ENCODE measurements at regions not wholly inside any gene's neighbourhood (a gene's known extent, or its start where the extent isn't known, plus 50 kb on each side); places are given as distances from the start of the nearest gene placed in this dataset.

DNA sequence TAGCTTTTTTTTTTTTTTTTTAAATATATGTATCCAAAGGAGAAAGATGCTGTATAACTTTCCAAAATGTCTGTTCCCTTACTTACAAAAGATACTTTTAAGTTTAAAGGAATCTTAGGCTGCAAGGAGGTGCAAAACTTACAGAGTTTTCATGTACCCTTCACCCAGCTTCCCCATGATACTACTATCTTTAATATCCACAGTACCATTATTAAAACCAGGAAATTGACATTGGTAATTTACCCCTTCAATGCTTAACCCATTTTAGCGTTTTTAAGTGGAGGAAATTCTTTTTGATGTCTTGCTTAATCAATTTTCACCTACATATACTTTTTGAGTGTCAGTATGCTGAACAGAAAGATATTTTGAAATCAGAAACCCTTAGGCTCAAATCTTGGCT lies 310.9 kb downstream of the PRL start:
- H3K4me3 Mint-ChIP-seq, result no peak overlapping the region
- no peak overlapping the region for H3K27ac Mint-ChIP-seq
- H3K9me3 Mint-ChIP-seq, result peaks cover 15% of the 10 kb centered on the region
- H3K27me3 Mint-ChIP-seq, result no peaks in the 10 kb centered on the region
- no peaks in the 10 kb centered on the region for H3K36me3 Mint-ChIP-seq
- no peaks in the 10 kb centered on the region for H3K4me1 Mint-ChIP-seq
- no peak for DNase-seq (ENCODE audit: low spot score in 2 of 2)
- no peak for ATAC-seq (ENCODE audit: low read depth)

- Mint-ChIP-seq H3K4me3 (no peak overlapping the region), H3K27me3 (no peaks in the 10 kb centered on the region), H3K9me3 (peaks cover 7% of the 10 kb centered on the region), H3K4me1 (no peaks in the 10 kb centered on the region), H3K36me3 (no peaks in the 10 kb centered on the region), H3K27ac (no peak overlapping the region)
- ATAC-seq (ENCODE audit: low read depth) (no peak), DNase-seq (ENCODE audit: low spot score in 2 of 2) (no peak)
These were observed 310.1 kb downstream of the PRL start for GRCh38 chr6:21986703-21987102.

DNA sequence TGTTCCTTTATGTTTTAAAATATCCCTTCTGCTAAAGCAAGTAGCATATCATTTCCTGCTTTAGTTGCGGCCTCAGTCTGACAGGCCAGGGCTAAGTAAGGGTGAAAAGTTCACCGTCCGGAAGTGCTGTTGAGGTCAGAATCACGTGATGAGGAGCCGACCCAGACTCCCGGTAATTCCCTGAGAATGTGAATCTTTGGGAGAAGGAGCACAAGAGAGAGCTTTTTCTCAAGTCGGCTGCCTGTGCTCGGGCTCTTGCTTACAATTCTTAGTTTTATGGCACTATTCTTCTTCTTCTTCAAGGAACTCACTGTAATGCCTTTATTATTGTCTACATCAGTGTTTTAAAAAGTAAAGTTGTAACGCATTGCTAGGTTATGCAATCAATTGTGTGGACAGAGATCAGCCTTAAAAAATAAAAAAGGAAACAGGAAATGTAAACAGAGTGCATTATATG lies 309.3 kb downstream of the PRL start:
- H3K9me3 Mint-ChIP-seq, result peaks cover 5% of the 10 kb centered on the region
- H3K27me3 Mint-ChIP-seq, result no peaks in the 10 kb centered on the region
- DNase-seq (ENCODE audit: low spot score in 2 of 2), result no peak
- no peak overlapping the region for H3K4me3 Mint-ChIP-seq
- ATAC-seq (ENCODE audit: low read depth), result no peak
- H3K27ac Mint-ChIP-seq, result no peak overlapping the region
- no peaks in the 10 kb centered on the region for H3K36me3 Mint-ChIP-seq
- H3K4me1 Mint-ChIP-seq, result no peaks in the 10 kb centered on the region

DNA sequence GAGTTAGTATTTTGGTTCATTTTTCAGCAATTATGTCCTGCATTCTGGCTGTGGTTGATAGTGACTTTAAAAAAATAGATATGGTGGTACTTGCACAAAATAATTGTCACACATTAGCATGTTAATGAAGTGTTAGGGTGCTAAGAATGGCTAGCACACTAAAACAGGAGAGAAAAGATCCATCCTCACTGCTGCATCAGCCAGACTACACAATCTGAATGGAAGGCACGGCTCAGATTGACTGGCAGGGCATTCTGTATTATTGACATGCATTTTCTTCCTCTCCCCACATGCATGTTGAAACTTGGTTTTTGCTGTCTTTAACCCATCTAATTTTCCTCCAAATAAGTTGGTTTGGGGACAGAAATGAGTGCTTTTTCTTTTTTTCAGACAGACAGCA lies 306.3 kb downstream of the PRL start:
- no peaks in the 10 kb centered on the region for H3K4me1 Mint-ChIP-seq
- H3K36me3 Mint-ChIP-seq, result no peaks in the 10 kb centered on the region
- H3K9me3 Mint-ChIP-seq, result peaks cover 4% of the 10 kb centered on the region
- ATAC-seq (ENCODE audit: low read depth) (no peak), DNase-seq (ENCODE audit: low spot score in 2 of 2) (no peak)
- no peak overlapping the region for H3K27ac Mint-ChIP-seq
- H3K4me3 Mint-ChIP-seq, result no peak overlapping the region
- H3K27me3 Mint-ChIP-seq, result peaks cover 1% of the 10 kb centered on the region

DNA sequence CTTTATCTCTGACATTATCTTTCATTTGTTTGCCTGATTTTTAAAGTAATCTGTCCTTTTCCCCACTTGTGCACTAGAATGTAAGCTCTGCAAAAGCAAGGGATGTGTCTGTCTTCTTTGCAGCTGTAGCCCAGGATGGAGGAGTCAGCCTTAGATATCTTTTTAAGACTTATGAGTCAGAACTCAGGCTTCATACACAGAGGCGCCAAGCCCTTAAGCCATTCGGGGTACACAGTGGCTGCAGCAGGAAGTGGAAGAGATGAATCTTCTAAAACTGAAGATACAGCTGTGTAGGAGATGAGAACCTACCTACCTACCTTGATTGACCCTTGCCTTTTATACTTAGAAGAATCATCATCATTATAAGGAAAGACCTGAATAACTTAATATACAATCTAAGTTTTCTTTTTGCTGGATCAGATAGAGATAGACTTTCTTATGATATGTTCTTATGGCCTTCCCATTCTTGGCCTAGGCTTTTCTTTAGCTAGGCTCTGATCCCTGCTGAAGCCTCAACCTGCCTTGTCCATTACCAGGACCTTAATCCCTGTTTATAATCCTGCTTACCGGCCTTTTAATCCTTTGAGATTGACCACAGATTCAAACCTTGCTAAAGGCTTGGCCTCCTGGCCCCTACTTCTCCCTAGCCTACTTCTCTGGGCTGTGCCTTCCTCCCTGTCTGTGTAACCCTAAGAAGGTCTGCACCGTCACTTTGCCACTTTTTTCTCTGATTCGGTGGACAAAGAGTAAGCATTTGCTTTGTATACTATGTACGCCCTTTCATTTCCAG lies 304.5 kb downstream of the PRL start:
- DNase-seq (ENCODE audit: low spot score in 2 of 2) (no peak), ATAC-seq (ENCODE audit: low read depth) (no peak)
- H3K36me3 Mint-ChIP-seq, result no peaks in the 10 kb centered on the region
- H3K27me3 Mint-ChIP-seq, result peaks cover 1% of the 10 kb centered on the region
- H3K9me3 Mint-ChIP-seq, result peaks cover 4% of the 10 kb centered on the region
- H3K4me3 Mint-ChIP-seq, result no peak overlapping the region
- no peaks in the 10 kb centered on the region for H3K4me1 Mint-ChIP-seq
- no peak overlapping the region for H3K27ac Mint-ChIP-seq

DNA sequence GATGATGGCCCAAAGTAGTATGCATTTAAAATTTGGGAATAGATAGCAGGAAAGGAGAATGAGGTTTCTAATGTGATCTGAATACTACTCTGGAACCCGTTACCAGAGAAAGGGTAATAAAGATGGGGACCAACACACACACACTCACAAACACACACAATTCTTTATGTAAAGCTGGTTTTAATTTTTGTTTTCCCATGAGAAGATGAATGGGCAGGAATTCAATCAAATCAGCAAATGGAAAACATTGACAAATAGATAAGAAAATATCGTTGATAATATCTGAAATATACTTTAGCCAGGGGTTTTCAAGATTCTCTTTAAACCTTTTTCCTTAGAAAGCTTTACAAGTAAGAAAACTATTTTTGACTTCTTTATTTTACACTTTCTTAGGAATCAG lies 303.0 kb downstream of the PRL start:
- H3K9me3 Mint-ChIP-seq, result peaks cover 2% of the 10 kb centered on the region
- DNase-seq (ENCODE audit: low spot score in 2 of 2) (no peak), ATAC-seq (ENCODE audit: low read depth) (no peak)
- no peak overlapping the region for H3K27ac Mint-ChIP-seq
- peaks cover 1% of the 10 kb centered on the region for H3K27me3 Mint-ChIP-seq
- no peaks in the 10 kb centered on the region for H3K36me3 Mint-ChIP-seq
- no peaks in the 10 kb centered on the region for H3K4me1 Mint-ChIP-seq
- no peak overlapping the region for H3K4me3 Mint-ChIP-seq

DNA sequence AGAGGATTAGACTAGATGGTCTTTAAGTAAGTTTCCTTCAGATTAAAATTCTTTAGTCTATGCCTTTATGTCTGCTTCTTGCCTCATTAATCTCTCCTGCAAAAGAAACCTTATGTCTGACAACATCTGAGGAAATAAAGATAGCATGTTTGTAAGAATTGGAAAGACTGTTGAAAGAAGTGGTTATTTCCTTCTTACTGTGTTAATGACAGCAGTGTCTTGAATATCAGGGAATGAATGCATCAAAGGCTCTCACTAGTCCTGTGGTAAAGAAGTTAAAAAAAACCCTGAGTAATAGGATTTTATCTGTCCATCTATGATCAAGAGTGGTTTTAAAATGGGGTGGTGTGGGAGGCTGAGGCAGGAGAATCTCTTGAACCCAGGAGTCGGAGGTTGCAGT lies 302.0 kb downstream of the PRL start:
- no peak overlapping the region for H3K4me3 Mint-ChIP-seq
- peaks cover 1% of the 10 kb centered on the region for H3K27me3 Mint-ChIP-seq
- H3K4me1 Mint-ChIP-seq, result no peaks in the 10 kb centered on the region
- ATAC-seq (ENCODE audit: low read depth) (no peak), DNase-seq (ENCODE audit: low spot score in 2 of 2) (no peak)
- no peaks in the 10 kb centered on the region for H3K36me3 Mint-ChIP-seq
- no peak overlapping the region for H3K27ac Mint-ChIP-seq
- peaks cover 2% of the 10 kb centered on the region for H3K9me3 Mint-ChIP-seq

DNA sequence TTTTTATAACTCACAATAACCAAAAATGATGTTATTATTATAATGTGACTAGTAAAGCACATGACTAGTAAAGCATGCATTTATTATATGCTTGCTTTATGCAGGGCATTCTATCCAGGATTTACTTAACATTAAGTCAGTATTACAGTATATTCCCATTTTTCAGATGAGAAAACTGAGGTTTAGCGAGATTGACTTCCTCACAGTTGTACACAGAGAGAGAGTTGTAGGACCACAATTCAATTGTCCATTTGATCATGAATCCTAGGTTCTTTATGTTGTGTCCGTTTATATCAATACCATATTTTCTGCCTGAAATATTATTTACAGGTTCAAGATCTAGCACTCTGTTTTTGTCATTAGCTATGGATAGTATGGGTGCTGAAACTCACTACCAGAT lies 301.5 kb downstream of the PRL start:
- Mint-ChIP-seq H3K4me1 (no peaks in the 10 kb centered on the region), H3K36me3 (no peaks in the 10 kb centered on the region), H3K9me3 (peaks cover 2% of the 10 kb centered on the region), H3K4me3 (no peak overlapping the region), H3K27ac (no peak overlapping the region), H3K27me3 (peaks cover 1% of the 10 kb centered on the region)
- DNase-seq (ENCODE audit: low spot score in 2 of 2) (no peak), ATAC-seq (ENCODE audit: low read depth) (no peak)

DNA sequence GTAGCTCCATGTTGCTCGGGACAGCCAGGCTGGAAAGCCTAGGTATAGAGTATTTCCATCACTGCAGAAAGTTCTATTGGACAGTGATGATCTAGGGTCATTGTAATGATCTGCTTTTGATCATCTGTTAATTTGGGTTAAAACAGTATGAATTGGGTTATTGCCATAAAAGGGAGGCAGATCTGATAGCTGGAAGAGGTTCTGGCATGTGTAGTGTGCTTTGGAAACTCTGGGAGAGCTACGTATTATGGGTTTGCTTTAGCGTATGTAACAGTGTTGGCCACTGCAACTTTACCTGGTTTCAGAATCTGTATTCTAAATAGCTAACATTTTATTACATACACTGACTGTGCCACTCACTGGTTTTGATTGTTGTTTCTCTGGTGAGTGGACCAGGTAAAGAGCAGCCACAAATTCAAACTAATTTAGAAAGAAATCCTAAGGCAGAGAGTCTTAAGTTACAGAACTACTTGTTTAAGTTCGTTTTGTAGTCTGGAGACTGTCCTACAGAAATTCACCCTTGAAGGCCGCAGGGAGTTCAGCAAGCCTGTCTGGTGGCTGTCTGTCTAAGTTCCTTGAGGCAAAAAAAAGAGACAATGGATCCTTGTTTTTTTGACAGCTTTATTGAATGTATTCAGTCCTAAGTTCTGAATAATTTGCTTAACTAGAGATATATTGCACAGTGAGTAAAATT lies 300.3 kb downstream of the PRL start:
- Mint-ChIP-seq H3K27ac (no peak overlapping the region), H3K4me1 (no peaks in the 10 kb centered on the region), H3K9me3 (peaks cover 2% of the 10 kb centered on the region), H3K27me3 (peaks cover 1% of the 10 kb centered on the region), H3K4me3 (no peak overlapping the region), H3K36me3 (no peaks in the 10 kb centered on the region)
- DNase-seq (ENCODE audit: low spot score in 2 of 2) (no peak), ATAC-seq (ENCODE audit: low read depth) (no peak)

GRCh38 chr6:21997119-21998037 lies 299.5 kb downstream of the PRL start:
- Mint-ChIP-seq H3K36me3 (no peaks in the 10 kb centered on the region), H3K27me3 (peaks cover 1% of the 10 kb centered on the region), H3K4me1 (no peaks in the 10 kb centered on the region), H3K9me3 (peaks cover 2% of the 10 kb centered on the region), H3K27ac (no peak overlapping the region), H3K4me3 (no peak overlapping the region)
- ATAC-seq (ENCODE audit: low read depth), result no peak
- DNase-seq (ENCODE audit: low spot score in 2 of 2), result no peak

GRCh38 chr6:21998582-21998981 lies 298.3 kb downstream of the PRL start:
- ATAC-seq (ENCODE audit: low read depth) (no peak), DNase-seq (ENCODE audit: low spot score in 2 of 2) (no peak)
- Mint-ChIP-seq H3K9me3 (no peaks in the 10 kb centered on the region), H3K4me1 (no peaks in the 10 kb centered on the region), H3K27me3 (no peaks in the 10 kb centered on the region), H3K36me3 (no peaks in the 10 kb centered on the region), H3K4me3 (no peak overlapping the region), H3K27ac (no peak overlapping the region)

GRCh38 chr6:21999012-21999528 lies 297.8 kb downstream of the PRL start:
- no peaks in the 10 kb centered on the region for H3K9me3 Mint-ChIP-seq
- H3K27me3 Mint-ChIP-seq, result no peaks in the 10 kb centered on the region
- DNase-seq (ENCODE audit: low spot score in 2 of 2) (no peak), ATAC-seq (ENCODE audit: low read depth) (no peak)
- H3K4me3 Mint-ChIP-seq, result no peak overlapping the region
- no peaks in the 10 kb centered on the region for H3K36me3 Mint-ChIP-seq
- H3K4me1 Mint-ChIP-seq, result no peaks in the 10 kb centered on the region
- H3K27ac Mint-ChIP-seq, result no peak overlapping the region

- DNase-seq (ENCODE audit: low spot score in 2 of 2), result no peak
- no peaks in the 10 kb centered on the region for H3K27me3 Mint-ChIP-seq
- H3K27ac Mint-ChIP-seq, result no peak overlapping the region
- H3K36me3 Mint-ChIP-seq, result no peaks in the 10 kb centered on the region
- no peaks in the 10 kb centered on the region for H3K4me1 Mint-ChIP-seq
- no peak for ATAC-seq (ENCODE audit: low read depth)
- no peak overlapping the region for H3K4me3 Mint-ChIP-seq
- no peaks in the 10 kb centered on the region for H3K9me3 Mint-ChIP-seq
These were observed 297.1 kb downstream of the PRL start for GRCh38 chr6:21999741-22000140.

Measured in memory B cell (primary cell).